Astrocyte (in vitro differentiated cells and primary cell): ENCODE measurements at regions not wholly inside any gene's neighbourhood (a gene's known extent, or its start where the extent isn't known, plus 50 kb on each side); places are given as distances from the start of the nearest gene placed in this dataset.

ENCODE experiments used
- DNase-seq: peaks from one replicate; pipeline ENCODE4 v3.0.0-alpha.2; 2010; ENCODE audit warnings: low read depth
- FAIRE-seq: peaks from 2 replicates; lab custom pipeline; 2011; peaks lifted over from hg19 to GRCh38; lab: Jason Lieb, UNC
- H2AFZ ChIP-seq: 2 replicates; pipeline ENCODE4 v1.6.0; 2012; ENCODE audit warnings: low read depth, low read length, inconsistent platforms
- H3K27ac ChIP-seq: 2 replicates; pipeline ENCODE4 v1.5.1; 2011; ENCODE audit warnings: low read depth, low read length, inconsistent platforms
- H3K27me3 ChIP-seq: 2 replicates; pipeline ENCODE4 v1.6.0; 2011; ENCODE audit warnings: low read length, inconsistent platforms; ENCODE audit not compliant: insufficient read depth
- H3K36me3 ChIP-seq: 2 replicates; pipeline ENCODE4 v1.5.1; 2011; ENCODE audit warnings: low read length, inconsistent platforms; ENCODE audit not compliant: insufficient read depth
- H3K4me1 ChIP-seq: 2 replicates; pipeline ENCODE4 v1.5.1; 2011; ENCODE audit warnings: low read length, inconsistent platforms; ENCODE audit not compliant: insufficient read depth
- H3K4me2 ChIP-seq: 2 replicates; pipeline ENCODE4 v1.6.0; 2012; ENCODE audit warnings: low read length, inconsistent platforms
- H3K4me3 ChIP-seq: 2 replicates; pipeline ENCODE4 v1.5.1; 2011; ENCODE audit warnings: low read depth, mild to moderate bottlenecking, low read length, inconsistent platforms; ENCODE audit not compliant: insufficient read depth
- H3K79me2 ChIP-seq: 2 replicates; pipeline ENCODE4 v1.6.0; 2012; ENCODE audit warnings: mild to moderate bottlenecking, low read length, inconsistent platforms; ENCODE audit not compliant: insufficient read depth
- H3K9ac ChIP-seq: 2 replicates; pipeline ENCODE4 v1.6.0; 2012; ENCODE audit warnings: mild to moderate bottlenecking, low read length, inconsistent platforms
- H3K9me3 ChIP-seq: 2 replicates; pipeline ENCODE4 v1.5.1; 2012; ENCODE audit warnings: low read depth, mild to moderate bottlenecking, low read length, inconsistent platforms; ENCODE audit not compliant: insufficient read depth
- H4K20me1 ChIP-seq: 2 replicates; pipeline ENCODE4 v1.6.0; 2012; ENCODE audit warnings: low read length, inconsistent platforms; ENCODE audit not compliant: insufficient read depth
- H3K27ac Mint-ChIP-seq: one replicate; pipeline ENCODE4 v1.8.0; 2021; ENCODE audit warnings: mild to moderate bottlenecking, mixed read lengths; ENCODE audit not compliant: unreplicated experiment
- H3K27me3 Mint-ChIP-seq: one replicate; pipeline ENCODE4 v1.8.0; 2021; ENCODE audit warnings: low read depth, mixed read lengths; ENCODE audit not compliant: unreplicated experiment
- H3K36me3 Mint-ChIP-seq: one replicate; pipeline ENCODE4 v1.8.0; 2021; ENCODE audit warnings: low read depth, mixed read lengths; ENCODE audit not compliant: unreplicated experiment
- H3K4me1 Mint-ChIP-seq: one replicate; pipeline ENCODE4 v1.8.0; 2021; ENCODE audit warnings: low read depth, mixed read lengths; ENCODE audit not compliant: unreplicated experiment
- H3K4me3 Mint-ChIP-seq: one replicate; pipeline ENCODE4 v1.8.0; 2021; ENCODE audit warnings: mild to moderate bottlenecking, moderate library complexity, mixed read lengths; ENCODE audit not compliant: unreplicated experiment
- H3K9me3 Mint-ChIP-seq: one replicate; pipeline ENCODE4 v1.8.0; 2021; ENCODE audit warnings: mild to moderate bottlenecking, mixed read lengths; ENCODE audit not compliant: unreplicated experiment
- CTCF ChIP-seq: IDR thresholded peaks from 2 replicates; pipeline ENCODE4 v1.5.1; 2011; ENCODE audit warnings: low read depth, mild to moderate bottlenecking, inconsistent platforms, low read length, moderate library complexity; ENCODE audit not compliant: insufficient read depth
- EZH2 ChIP-seq: IDR thresholded peaks from 2 replicates; pipeline ENCODE4 v1.6.1; 2012; ENCODE audit warnings: mild to moderate bottlenecking, low read length, inconsistent platforms; ENCODE audit not compliant: insufficient read depth

- H3K36me3 Mint-ChIP-seq: no peaks in the 10 kb centered on the region
- no peak for DNase-seq
Measured at GRCh38 chr16:10250137-10250828, 68.1 kb upstream of the GRIN2A start.

DNA sequence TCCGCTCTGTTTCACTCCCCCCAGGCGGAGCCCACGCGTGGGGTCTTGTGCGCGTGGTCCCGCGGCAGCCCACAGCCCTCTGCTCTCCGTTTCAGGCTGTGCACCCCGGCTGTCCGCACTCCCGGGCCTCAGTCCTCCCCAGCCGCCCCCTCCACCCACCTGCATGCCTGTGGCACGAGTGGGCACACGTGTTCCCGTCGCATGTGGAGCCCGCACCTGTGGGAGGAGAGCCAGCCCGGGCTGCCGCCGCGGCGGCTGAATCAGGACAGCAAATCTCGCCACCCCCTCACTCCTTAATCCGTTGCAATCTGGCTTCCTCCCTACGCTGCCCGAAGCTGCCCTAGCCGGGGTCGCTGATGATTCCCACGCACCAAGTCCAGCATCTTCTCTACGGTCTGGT lies 69.9 kb upstream of the GRIN2A start:
- H3K4me1 ChIP-seq: no peaks in the 10 kb centered on the region
- no peak overlapping the region for H3K27ac Mint-ChIP-seq
- TF ChIP-seq EZH2 (no peak), CTCF (no peak)
- no peaks in the 10 kb centered on the region for H3K4me1 Mint-ChIP-seq
- FAIRE-seq: no peak
- H2AFZ ChIP-seq: no peak overlapping the region
- H3K36me3 Mint-ChIP-seq: no peaks in the 10 kb centered on the region
- H3K4me3 ChIP-seq: no peak overlapping the region
- DNase-seq: no peak
- H3K9me3 Mint-ChIP-seq: no peaks in the 10 kb centered on the region
- H3K4me3 Mint-ChIP-seq: no peak overlapping the region
- H3K79me2 ChIP-seq: no peaks in the 10 kb centered on the region
- no peak overlapping the region for H3K4me2 ChIP-seq
- no peak overlapping the region for H3K9ac ChIP-seq
- H3K27me3 ChIP-seq: no peaks in the 10 kb centered on the region
- H4K20me1 ChIP-seq: no peaks in the 10 kb centered on the region
- H3K27ac ChIP-seq: no peak overlapping the region
- no peaks in the 10 kb centered on the region for H3K9me3 ChIP-seq
- no peaks in the 10 kb centered on the region for H3K36me3 ChIP-seq
- peaks cover 17% of the 10 kb centered on the region for H3K27me3 Mint-ChIP-seq

More at GRCh38 chr16:10250137-10250828, 68.1 kb upstream of the GRIN2A start:
- no peak overlapping the region for H3K27ac ChIP-seq
- H3K36me3 ChIP-seq: no peaks in the 10 kb centered on the region
- no peak for TF ChIP-seq CTCF
- TF ChIP-seq EZH2: no peak
- no peak overlapping the region for H3K4me3 Mint-ChIP-seq
- H2AFZ ChIP-seq: no peak overlapping the region
- FAIRE-seq: no peak
- H3K9ac ChIP-seq: no peak overlapping the region
- H3K27me3 Mint-ChIP-seq: peaks cover 10% of the 10 kb centered on the region
- H3K4me2 ChIP-seq: no peak overlapping the region
- H3K4me1 Mint-ChIP-seq: no peaks in the 10 kb centered on the region
- H3K4me3 ChIP-seq: no peak overlapping the region
- no peaks in the 10 kb centered on the region for H3K9me3 Mint-ChIP-seq
- no peaks in the 10 kb centered on the region for H3K9me3 ChIP-seq
- H3K27ac Mint-ChIP-seq: no peak overlapping the region
- no peaks in the 10 kb centered on the region for H4K20me1 ChIP-seq
- H3K4me1 ChIP-seq: no peaks in the 10 kb centered on the region
- H3K79me2 ChIP-seq: no peaks in the 10 kb centered on the region
- H3K27me3 ChIP-seq: no peaks in the 10 kb centered on the region

DNA sequence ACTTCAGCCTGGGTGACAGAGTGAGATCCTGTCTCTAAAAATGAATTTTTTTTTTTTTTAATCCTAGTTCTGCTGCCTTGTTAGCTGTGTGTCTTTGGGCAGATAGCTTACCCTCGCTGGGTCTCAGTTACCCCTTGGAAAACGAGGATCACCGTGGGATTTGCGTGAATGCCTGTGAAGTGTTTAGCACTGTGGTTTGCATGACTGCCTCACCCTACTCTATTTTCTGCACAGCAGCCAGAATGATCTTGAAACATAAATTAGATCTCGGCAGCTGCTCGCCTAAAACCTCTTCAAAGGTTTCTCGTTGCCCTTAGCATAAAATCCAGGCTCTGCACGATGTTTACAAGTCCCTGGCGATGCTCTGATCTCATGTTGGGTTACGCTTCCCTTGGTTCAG lies 71.2 kb upstream of the GRIN2A start:
- no peaks in the 10 kb centered on the region for H3K4me1 ChIP-seq
- H3K4me3 Mint-ChIP-seq: no peak overlapping the region

More for the DNA sequence above, 71.2 kb upstream of the GRIN2A start:
- Mint-ChIP-seq H3K27ac (no peak overlapping the region), H3K27me3 (peaks cover 16% of the 10 kb centered on the region), H3K36me3 (no peaks in the 10 kb centered on the region), H3K4me1 (no peaks in the 10 kb centered on the region), H3K9me3 (no peaks in the 10 kb centered on the region)
- Histone ChIP-seq H3K4me3 (no peak overlapping the region), H3K36me3 (no peaks in the 10 kb centered on the region), H3K27ac (no peak overlapping the region), H4K20me1 (no peaks in the 10 kb centered on the region), H3K4me2 (no peak overlapping the region), H3K79me2 (no peaks in the 10 kb centered on the region), H3K9ac (no peak overlapping the region), H3K27me3 (no peaks in the 10 kb centered on the region), H2AFZ (no peak overlapping the region), H3K9me3 (no peaks in the 10 kb centered on the region)
- FAIRE-seq: no peak
- DNase-seq: no peak
- TF ChIP-seq EZH2 (no peak), CTCF (no peak)
